DND-41 (cell line): ENCODE measurements at regions not wholly inside any gene's neighbourhood (a gene's known extent, or its start where the extent isn't known, plus 50 kb on each side); places are given as distances from the start of the nearest gene placed in this dataset.

ENCODE experiments used
- ATAC-seq: fragments of 200-7000 bp; cut with Tn5 transposase; 3 replicates; pipeline ENCODE4 v1.9.1; 2021; ENCODE audit warnings: low read depth; ENCODE audit not compliant: insufficient read depth
- DNase-seq: peaks from one replicate; pipeline ENCODE4 v3.0.0-alpha.2; 2020
- H2AFZ ChIP-seq: 2 replicates; pipeline ENCODE4 v1.6.0; 2012; ENCODE audit warnings: low read depth, low read length
- H3K27ac ChIP-seq: 2 replicates; pipeline ENCODE4 v1.5.1; 2012; ENCODE audit warnings: low read length, inconsistent platforms
- H3K27me3 ChIP-seq: fragments of 200-600 bp; sonication (generic); 2 replicates; pipeline ENCODE4 v1.6.0; 2012; ENCODE audit warnings: low read length, mild to moderate bottlenecking, inconsistent platforms; ENCODE audit not compliant: insufficient read depth, poor library complexity
- H3K36me3 ChIP-seq: 2 replicates; pipeline ENCODE4 v1.5.1; 2012; ENCODE audit warnings: low read length, inconsistent platforms; ENCODE audit not compliant: insufficient read depth
- H3K4me1 ChIP-seq: 2 replicates; pipeline ENCODE4 v1.5.1; 2012; ENCODE audit warnings: mild to moderate bottlenecking, low read length; ENCODE audit not compliant: insufficient read depth
- H3K4me2 ChIP-seq: 2 replicates; pipeline ENCODE4 v1.6.0; 2012; ENCODE audit warnings: mild to moderate bottlenecking, moderate library complexity, low read length, inconsistent platforms; ENCODE audit not compliant: insufficient read depth
- H3K4me3 ChIP-seq, 2 experiments: fragments of 200-600 bp in 1 of 2; shearing (Covaris generic) in 1 of 2; 2 replicates each; pipeline ENCODE4 v1.5.1; 2012 to 2016; ENCODE audit warnings: inconsistent platforms in 2 of 2, low read length in 2 of 2, mild to moderate bottlenecking in 2 of 2, low read depth in 1 of 2, moderate library complexity in 1 of 2
- H3K79me2 ChIP-seq: 2 replicates; pipeline ENCODE4 v1.6.0; 2012; ENCODE audit warnings: low read length, inconsistent platforms; ENCODE audit not compliant: insufficient read depth
- H3K9ac ChIP-seq: 2 replicates; pipeline ENCODE4 v1.6.0; 2012; ENCODE audit warnings: low read depth, mild to moderate bottlenecking, inconsistent platforms, low read length, moderate library complexity
- H3K9me3 ChIP-seq: 2 replicates; pipeline ENCODE4 v1.5.1; 2012; ENCODE audit warnings: low read length, moderate library complexity, mild to moderate bottlenecking, inconsistent platforms; ENCODE audit not compliant: insufficient read depth, severe bottlenecking
- H4K20me1 ChIP-seq: 2 replicates; pipeline ENCODE4 v1.6.0; 2012; ENCODE audit warnings: low read length; ENCODE audit not compliant: insufficient read depth
- EZH2 ChIP-seq: IDR thresholded peaks from 3 replicates; pipeline ENCODE4 v1.6.1; 2012; ENCODE audit warnings: borderline replicate concordance, low read depth, mild to moderate bottlenecking, moderate library complexity, low read length, inconsistent platforms; ENCODE audit not compliant: severe bottlenecking
- TF ChIP-seq, protein P1 (sequence below): IDR thresholded peaks from 2 replicates; pipeline ENCODE4 v1.5.1; 2012; ENCODE audit warnings: borderline replicate concordance, low read length, moderate library complexity, mild to moderate bottlenecking; ENCODE audit not compliant: poor library complexity, severe bottlenecking; ENCODE audit errors: extremely low read depth

DNA sequence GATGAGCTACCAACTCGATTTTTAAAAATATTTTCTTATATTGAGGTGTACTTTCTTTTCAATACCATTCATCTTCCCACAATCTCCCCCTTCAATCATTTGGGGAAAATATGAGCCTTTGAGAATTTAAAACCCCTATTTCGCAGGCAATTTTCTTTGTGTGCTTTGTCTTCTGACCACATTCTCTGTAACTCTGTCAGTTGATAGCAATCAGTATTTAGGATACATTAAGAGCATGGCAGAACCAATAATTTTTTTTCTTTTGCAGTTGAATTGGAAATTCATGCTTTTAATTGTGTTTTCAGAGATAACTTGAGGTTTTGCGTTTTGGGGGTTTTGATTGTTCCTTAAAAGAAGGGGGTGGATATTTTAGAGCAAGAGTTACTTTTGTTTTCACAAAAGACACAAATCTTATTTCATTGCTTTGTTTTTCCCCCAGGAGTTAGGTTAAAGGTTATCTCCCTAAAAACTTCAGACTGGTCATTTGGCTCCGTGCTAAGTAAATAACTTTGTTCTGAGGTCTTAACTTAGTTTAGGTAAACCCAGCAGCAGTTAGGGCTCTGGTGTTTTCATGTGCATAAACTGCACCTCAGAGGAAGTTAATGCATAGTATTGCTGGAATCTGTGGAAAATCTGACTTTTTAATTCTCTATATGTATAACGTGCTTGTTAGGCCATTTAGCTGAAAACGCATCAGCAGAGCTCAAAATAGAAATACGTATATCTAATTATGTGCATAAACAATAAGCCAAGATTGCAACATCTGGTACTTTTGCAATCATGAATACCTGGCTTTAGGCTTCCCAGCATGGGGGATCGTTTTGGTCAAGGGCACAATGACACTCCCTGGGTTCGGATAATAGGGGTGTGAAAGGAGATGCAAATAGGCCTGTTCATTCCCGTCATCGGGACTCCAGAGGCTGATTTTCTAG lies 676.4 kb upstream of the ANKRD30A start:
- H4K20me1 ChIP-seq = no peaks in the 10 kb centered on the region
- TF ChIP-seq EZH2 = no peak
- TF ChIP-seq, protein P1, sequence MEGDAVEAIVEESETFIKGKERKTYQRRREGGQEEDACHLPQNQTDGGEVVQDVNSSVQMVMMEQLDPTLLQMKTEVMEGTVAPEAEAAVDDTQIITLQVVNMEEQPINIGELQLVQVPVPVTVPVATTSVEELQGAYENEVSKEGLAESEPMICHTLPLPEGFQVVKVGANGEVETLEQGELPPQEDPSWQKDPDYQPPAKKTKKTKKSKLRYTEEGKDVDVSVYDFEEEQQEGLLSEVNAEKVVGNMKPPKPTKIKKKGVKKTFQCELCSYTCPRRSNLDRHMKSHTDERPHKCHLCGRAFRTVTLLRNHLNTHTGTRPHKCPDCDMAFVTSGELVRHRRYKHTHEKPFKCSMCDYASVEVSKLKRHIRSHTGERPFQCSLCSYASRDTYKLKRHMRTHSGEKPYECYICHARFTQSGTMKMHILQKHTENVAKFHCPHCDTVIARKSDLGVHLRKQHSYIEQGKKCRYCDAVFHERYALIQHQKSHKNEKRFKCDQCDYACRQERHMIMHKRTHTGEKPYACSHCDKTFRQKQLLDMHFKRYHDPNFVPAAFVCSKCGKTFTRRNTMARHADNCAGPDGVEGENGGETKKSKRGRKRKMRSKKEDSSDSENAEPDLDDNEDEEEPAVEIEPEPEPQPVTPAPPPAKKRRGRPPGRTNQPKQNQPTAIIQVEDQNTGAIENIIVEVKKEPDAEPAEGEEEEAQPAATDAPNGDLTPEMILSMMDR = no peak
- H3K9ac ChIP-seq = no peak overlapping the region
- ATAC-seq (no peak), DNase-seq (no peak)
- no peak overlapping the region for H3K4me3 ChIP-seq
- H3K79me2 ChIP-seq = no peaks in the 10 kb centered on the region
- no peak overlapping the region for H2AFZ ChIP-seq
- H3K4me2 ChIP-seq = no peak overlapping the region
- no peaks in the 10 kb centered on the region for H3K27me3 ChIP-seq
- peaks cover 14% of the 10 kb centered on the region; the same call in 1 of the 2 replicates for H3K4me1 ChIP-seq
- no peaks in the 10 kb centered on the region for H3K36me3 ChIP-seq
- no peaks in the 10 kb centered on the region for H3K9me3 ChIP-seq
- H3K27ac ChIP-seq = no peak overlapping the region

DNA sequence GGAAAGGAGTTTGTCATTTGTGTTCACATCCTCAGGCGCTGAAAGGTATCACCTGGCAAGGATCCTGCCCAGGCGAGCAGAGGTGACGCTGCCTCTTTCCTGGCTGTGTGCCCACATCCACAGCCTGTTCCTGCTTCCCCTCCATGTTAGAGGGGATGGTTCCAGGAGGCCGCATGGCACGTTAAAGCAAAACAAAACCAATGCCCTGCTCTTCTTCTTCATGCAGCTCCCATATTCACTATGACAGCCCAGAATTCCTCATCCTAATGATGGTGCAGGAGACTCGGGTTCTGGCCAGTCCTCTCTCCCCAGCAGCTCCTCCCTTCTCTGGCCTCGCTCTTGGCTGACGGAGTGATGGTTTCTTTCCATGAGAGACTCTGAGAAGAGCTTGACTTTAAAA lies 678.5 kb upstream of the ANKRD30A start:
- ATAC-seq = no peak
- no peaks in the 10 kb centered on the region for H3K27me3 ChIP-seq
- no peaks in the 10 kb centered on the region for H3K36me3 ChIP-seq
- TF ChIP-seq EZH2 = no peak
- TF ChIP-seq, protein P1 = no peak
- no peak overlapping the region for H2AFZ ChIP-seq
- H4K20me1 ChIP-seq = no peaks in the 10 kb centered on the region
- no peaks in the 10 kb centered on the region for H3K9me3 ChIP-seq
- no peak overlapping the region for H3K27ac ChIP-seq
- H3K79me2 ChIP-seq = no peaks in the 10 kb centered on the region
- H3K4me3 ChIP-seq = no peak overlapping the region
- no peak overlapping the region for H3K9ac ChIP-seq
- H3K4me2 ChIP-seq = no peak overlapping the region
- no peak for DNase-seq
- H3K4me1 ChIP-seq = peaks cover 14% of the 10 kb centered on the region; the same call in 1 of the 2 replicates

- no peaks in the 10 kb centered on the region for H3K4me1 ChIP-seq
- H3K9ac ChIP-seq = no peak overlapping the region
- no peak overlapping the region for H2AFZ ChIP-seq
- DNase-seq (no peak), ATAC-seq (no peak)
- H3K4me3 ChIP-seq = no peak overlapping the region
- no peaks in the 10 kb centered on the region for H3K27me3 ChIP-seq
- no peak overlapping the region for H3K4me2 ChIP-seq
- no peaks in the 10 kb centered on the region for H3K79me2 ChIP-seq
- TF ChIP-seq, protein P1 = no peak
- no peak for TF ChIP-seq EZH2
- no peaks in the 10 kb centered on the region for H3K9me3 ChIP-seq
- H3K27ac ChIP-seq = no peak overlapping the region
- no peaks in the 10 kb centered on the region for H4K20me1 ChIP-seq
- no peaks in the 10 kb centered on the region for H3K36me3 ChIP-seq
Measured at GRCh38 chr10:36443233-36443632, 682.2 kb upstream of the ANKRD30A start.
